Liver (tissue), 8 donors: ENCODE measurements at regions not wholly inside any gene's neighbourhood (a gene's known extent, or its start where the extent isn't known, plus 50 kb on each side); places are given as distances from the start of the nearest gene placed in this dataset.

Experiments
- DNase-seq: peaks from one replicate; pipeline ENCODE4 v3.0.0-alpha.2; 2017; ENCODE audit warnings: low spot score
- H3K27ac ChIP-seq, 2 donors: one replicate each; pipeline ENCODE4 v1.7.0; 2013; ENCODE audit warnings: inconsistent platforms in 2 of 2, low read length in 2 of 2, control low read depth in 1 of 2, low read depth in 1 of 2, mild to moderate bottlenecking in 1 of 2
- H3K27me3 ChIP-seq, 4 donors: one replicate each; pipeline versions ENCODE4 v1.6.1 to v1.7.0; 2013; ENCODE audit warnings: low read length in 3 of 4, inconsistent platforms in 1 of 4, mild to moderate bottlenecking in 1 of 4, moderate library complexity in 1 of 4; ENCODE audit not compliant: control insufficient read depth in 4 of 4, insufficient read depth in 4 of 4
- H3K36me3 ChIP-seq, 4 donors: one replicate each; pipeline versions ENCODE4 v1.6.1 to v1.7.0; 2013; ENCODE audit warnings: low read length in 3 of 4, mild to moderate bottlenecking in 3 of 4, low read depth in 1 of 4, moderate library complexity in 1 of 4; ENCODE audit not compliant: control insufficient read depth in 4 of 4, insufficient read depth in 3 of 4
- H3K4me1 ChIP-seq, 4 donors: one replicate each; pipeline versions ENCODE4 v1.6.1 to v1.7.0; 2013; ENCODE audit warnings: low read length in 3 of 4, mild to moderate bottlenecking in 3 of 4, moderate library complexity in 1 of 4; ENCODE audit not compliant: control insufficient read depth in 4 of 4, insufficient read depth in 4 of 4
- H3K4me3 ChIP-seq, 3 donors: one replicate each; pipeline versions ENCODE4 v1.6.1 to v1.7.0; 2013; ENCODE audit warnings: low read length in 3 of 3, control low read depth in 1 of 3, low read depth in 1 of 3, mild to moderate bottlenecking in 1 of 3
- H3K9ac ChIP-seq, 2 donors: one replicate each; pipeline ENCODE4 v1.7.0; 2013; ENCODE audit warnings: low read length in 2 of 2, mild to moderate bottlenecking in 2 of 2, moderate library complexity in 2 of 2, control low read depth in 1 of 2, low read depth in 1 of 2
- H3K9me3 ChIP-seq, 4 donors: one replicate each; pipeline versions ENCODE4 v1.6.1 to v1.7.0; 2013; ENCODE audit warnings: low read length in 3 of 4; ENCODE audit not compliant: control insufficient read depth in 4 of 4
- EGR1 ChIP-seq, 2 donors: IDR thresholded peaks; 2 replicates each; pipeline ENCODE4 v1.6.1; 2016 to 2018; ENCODE audit warnings: antibody characterized with exemption in 2 of 2, low read depth in 2 of 2
- FOXA1 ChIP-seq: IDR thresholded peaks from 2 replicates; pipeline ENCODE4 v1.6.1; 2016; ENCODE audit warnings: antibody characterized with exemption
- FOXA2 ChIP-seq: IDR thresholded peaks from 2 replicates; pipeline ENCODE4 v1.6.1; 2016; ENCODE audit warnings: antibody characterized with exemption
- GABPA ChIP-seq, 2 donors: IDR thresholded peaks in 1 of 2; conservative IDR thresholded peaks in 1 of 2; 2 replicates each; pipeline ENCODE4 v1.6.1; 2016; ENCODE audit warnings: antibody characterized with exemption in 2 of 2, mild to moderate bottlenecking in 1 of 2, moderate library complexity in 1 of 2
- HNF4A ChIP-seq, 2 donors: conservative IDR thresholded peaks; 2 replicates each; pipeline ENCODE4 v1.6.1; 2016; ENCODE audit warnings: antibody characterized with exemption in 2 of 2, mild to moderate bottlenecking in 2 of 2
- HNF4G ChIP-seq: IDR thresholded peaks from 2 replicates; pipeline ENCODE4 v1.6.1; 2016; ENCODE audit warnings: antibody characterized with exemption
- JUND ChIP-seq, 2 donors: IDR thresholded peaks; 2 replicates each; pipeline ENCODE4 v1.6.1; 2016; ENCODE audit warnings: antibody characterized with exemption in 2 of 2
- NR2F2 ChIP-seq: IDR thresholded peaks from 2 replicates; pipeline ENCODE4 v1.6.1; 2016; ENCODE audit warnings: antibody characterized with exemption
- RAD21 ChIP-seq, 2 donors: IDR thresholded peaks; 2 replicates each; pipeline ENCODE4 v1.6.1; 2016; ENCODE audit warnings: antibody characterized with exemption in 2 of 2, mild to moderate bottlenecking in 2 of 2
- RXRA ChIP-seq, 2 donors: IDR thresholded peaks; 2 replicates each; pipeline ENCODE4 v1.6.1; 2017 to 2018; ENCODE audit warnings: antibody characterized with exemption in 2 of 2, mild to moderate bottlenecking in 1 of 2
- SP1 ChIP-seq: IDR thresholded peaks from 2 replicates; pipeline ENCODE4 v1.6.1; 2018; ENCODE audit warnings: antibody characterized with exemption, mild to moderate bottlenecking
- TAF1 ChIP-seq: conservative IDR thresholded peaks from 2 replicates; pipeline ENCODE4 v1.6.1; 2016; ENCODE audit warnings: antibody characterized with exemption, mild to moderate bottlenecking
- YY1 ChIP-seq: IDR thresholded peaks from 2 replicates; pipeline ENCODE4 v1.6.1; 2016; ENCODE audit warnings: antibody characterized with exemption, mild to moderate bottlenecking
- WGBS: extraction: QIAGEN DNeasy Blood & Tissue Kit; methylation state at CpG from one replicate; pipeline ENCODE4 v1.1.7; 2013; 5-methylcytosine and 5-hydroxymethylcytosine counted together
- TF ChIP-seq, protein P1 (sequence below): IDR thresholded peaks from 2 replicates; pipeline ENCODE4 v1.6.1; 2016; ENCODE audit warnings: antibody characterized with exemption, mild to moderate bottlenecking
- TF ChIP-seq, protein P2 (sequence below): IDR thresholded peaks from 2 replicates; pipeline ENCODE4 v1.6.1; 2016; ENCODE audit warnings: antibody characterized with exemption
- TF ChIP-seq, protein P3 (sequence below): fragments of 150-350 bp; IDR thresholded peaks from 2 replicates; pipeline ENCODE4 v1.5.1; 2017; ENCODE audit warnings: improper control_type of control experiment, low read depth, low read length; ENCODE audit not compliant: missing input control
- TF ChIP-seq, protein P4 (sequence below): IDR thresholded peaks from 2 replicates; pipeline ENCODE4 v1.6.1; 2016; ENCODE audit warnings: antibody characterized with exemption
- TF ChIP-seq, protein P5 (sequence below): IDR thresholded peaks from 2 replicates; pipeline ENCODE4 v1.6.1; 2016; ENCODE audit warnings: antibody characterized with exemption
- donor health status: healthy.
- donor health status: healthy.
- donor health status: healthy.
- donor health status: healthy.
- donor health status: healthy.

DNA sequence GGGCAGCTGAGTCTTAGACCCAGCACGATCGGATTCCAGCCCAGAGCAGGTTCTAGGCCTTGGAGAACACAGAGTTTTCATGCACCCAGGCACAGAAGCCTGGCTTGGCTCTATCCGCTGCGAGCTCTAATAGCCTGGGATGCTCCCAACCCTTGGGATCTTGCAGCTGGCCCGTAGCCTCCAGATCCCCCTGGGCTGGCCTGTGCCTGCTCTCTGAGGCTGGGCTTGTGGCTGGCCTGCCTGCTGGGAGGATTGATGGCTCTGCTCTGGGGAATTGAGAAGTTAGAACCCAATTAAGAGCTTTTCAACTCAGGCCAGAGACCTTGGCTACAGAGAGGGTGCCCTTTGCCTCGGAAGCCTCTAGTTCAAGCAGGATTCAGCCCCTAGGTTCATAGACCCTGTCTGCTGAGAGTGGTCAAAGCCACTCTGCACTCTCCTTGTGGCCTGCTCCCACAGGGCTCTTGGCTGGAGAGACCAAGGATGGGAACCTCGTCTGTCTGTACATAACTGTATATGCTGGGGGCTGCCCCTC lies 64.4 kb downstream of the MAGEF1 start:
- Histone ChIP-seq H3K27me3 (no peaks in the 10 kb centered on the region), H3K36me3 (no peaks in the 10 kb centered on the region), H3K9ac (no peak overlapping the region), H3K9me3 (no peaks in the 10 kb centered on the region), H3K27ac (no peak overlapping the region), H3K4me1 (peaks cover 0 to 4% (median under 1%) of the 10 kb centered on the region in 4 donors), H3K4me3 (no peak overlapping the region)
- TF ChIP-seq NR2F2, result peak; percentile 90
- TF ChIP-seq HNF4A (conservative IDR thresholded peaks at IDR 0.05), result no peak
- TF ChIP-seq RXRA (IDR thresholded peaks at IDR 0.05), result peak; percentile 67 to 78
- TF ChIP-seq SP1, result no peak
- TF ChIP-seq, protein P1, sequence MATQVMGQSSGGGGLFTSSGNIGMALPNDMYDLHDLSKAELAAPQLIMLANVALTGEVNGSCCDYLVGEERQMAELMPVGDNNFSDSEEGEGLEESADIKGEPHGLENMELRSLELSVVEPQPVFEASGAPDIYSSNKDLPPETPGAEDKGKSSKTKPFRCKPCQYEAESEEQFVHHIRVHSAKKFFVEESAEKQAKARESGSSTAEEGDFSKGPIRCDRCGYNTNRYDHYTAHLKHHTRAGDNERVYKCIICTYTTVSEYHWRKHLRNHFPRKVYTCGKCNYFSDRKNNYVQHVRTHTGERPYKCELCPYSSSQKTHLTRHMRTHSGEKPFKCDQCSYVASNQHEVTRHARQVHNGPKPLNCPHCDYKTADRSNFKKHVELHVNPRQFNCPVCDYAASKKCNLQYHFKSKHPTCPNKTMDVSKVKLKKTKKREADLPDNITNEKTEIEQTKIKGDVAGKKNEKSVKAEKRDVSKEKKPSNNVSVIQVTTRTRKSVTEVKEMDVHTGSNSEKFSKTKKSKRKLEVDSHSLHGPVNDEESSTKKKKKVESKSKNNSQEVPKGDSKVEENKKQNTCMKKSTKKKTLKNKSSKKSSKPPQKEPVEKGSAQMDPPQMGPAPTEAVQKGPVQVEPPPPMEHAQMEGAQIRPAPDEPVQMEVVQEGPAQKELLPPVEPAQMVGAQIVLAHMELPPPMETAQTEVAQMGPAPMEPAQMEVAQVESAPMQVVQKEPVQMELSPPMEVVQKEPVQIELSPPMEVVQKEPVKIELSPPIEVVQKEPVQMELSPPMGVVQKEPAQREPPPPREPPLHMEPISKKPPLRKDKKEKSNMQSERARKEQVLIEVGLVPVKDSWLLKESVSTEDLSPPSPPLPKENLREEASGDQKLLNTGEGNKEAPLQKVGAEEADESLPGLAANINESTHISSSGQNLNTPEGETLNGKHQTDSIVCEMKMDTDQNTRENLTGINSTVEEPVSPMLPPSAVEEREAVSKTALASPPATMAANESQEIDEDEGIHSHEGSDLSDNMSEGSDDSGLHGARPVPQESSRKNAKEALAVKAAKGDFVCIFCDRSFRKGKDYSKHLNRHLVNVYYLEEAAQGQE, result no peak
- WGBS, result 85% methylated on average over 7 of the region's 7 CpGs
- DNase-seq, result no peak

DNA sequence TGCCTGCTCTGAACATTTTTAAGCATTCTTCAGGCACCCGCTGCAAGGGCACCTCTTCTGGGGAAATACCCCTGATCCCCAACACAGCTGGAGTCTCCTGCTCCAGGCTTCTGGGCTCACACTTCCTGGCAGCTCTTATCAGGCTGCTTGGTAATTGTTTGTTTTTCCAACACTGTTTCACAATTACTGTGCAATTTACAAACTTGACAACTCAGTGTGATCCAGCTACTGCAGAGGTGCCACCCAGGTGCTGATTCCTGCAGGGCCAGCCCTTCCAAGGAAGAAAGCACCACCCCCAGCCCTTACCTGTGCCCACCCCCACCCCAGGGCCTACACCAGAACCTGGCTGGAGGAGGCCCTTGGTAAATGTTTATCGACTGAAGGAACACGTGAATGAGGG lies 66.5 kb downstream of the MAGEF1 start:
- Histone ChIP-seq H3K4me1 (peaks cover 0 to 4% (median under 1%) of the 10 kb centered on the region in 4 donors), H3K4me3 (no peak overlapping the region), H3K9ac (no peak overlapping the region), H3K9me3 (no peaks in the 10 kb centered on the region), H3K36me3 (no peaks in the 10 kb centered on the region), H3K27me3 (no peaks in the 10 kb centered on the region), H3K27ac (no peak overlapping the region)
- 39% methylated on average over 3 of the region's 3 CpGs for WGBS
- TF ChIP-seq TAF1, result no peak
- TF ChIP-seq HNF4A (conservative IDR thresholded peaks at IDR 0.05), result peak; percentile 55
- TF ChIP-seq RXRA (IDR thresholded peaks at IDR 0.05), result peak; percentile 39 to 54
- TF ChIP-seq GABPA (IDR thresholded peaks at IDR 0.05 in 1 of 2, conservative IDR thresholded peaks at IDR 0.05 in 1 of 2), result peak in 1 of 2 donors; percentile 51
- peak; percentile 39 for TF ChIP-seq FOXA2
- TF ChIP-seq, protein P2, sequence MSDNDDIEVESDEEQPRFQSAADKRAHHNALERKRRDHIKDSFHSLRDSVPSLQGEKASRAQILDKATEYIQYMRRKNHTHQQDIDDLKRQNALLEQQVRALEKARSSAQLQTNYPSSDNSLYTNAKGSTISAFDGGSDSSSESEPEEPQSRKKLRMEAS, result no peak
- TF ChIP-seq, protein P1, result no peak
- TF ChIP-seq FOXA1, result no peak
- TF ChIP-seq RAD21 (IDR thresholded peaks at IDR 0.05), result peak; percentile 15 to 44
- TF ChIP-seq, protein P3, sequence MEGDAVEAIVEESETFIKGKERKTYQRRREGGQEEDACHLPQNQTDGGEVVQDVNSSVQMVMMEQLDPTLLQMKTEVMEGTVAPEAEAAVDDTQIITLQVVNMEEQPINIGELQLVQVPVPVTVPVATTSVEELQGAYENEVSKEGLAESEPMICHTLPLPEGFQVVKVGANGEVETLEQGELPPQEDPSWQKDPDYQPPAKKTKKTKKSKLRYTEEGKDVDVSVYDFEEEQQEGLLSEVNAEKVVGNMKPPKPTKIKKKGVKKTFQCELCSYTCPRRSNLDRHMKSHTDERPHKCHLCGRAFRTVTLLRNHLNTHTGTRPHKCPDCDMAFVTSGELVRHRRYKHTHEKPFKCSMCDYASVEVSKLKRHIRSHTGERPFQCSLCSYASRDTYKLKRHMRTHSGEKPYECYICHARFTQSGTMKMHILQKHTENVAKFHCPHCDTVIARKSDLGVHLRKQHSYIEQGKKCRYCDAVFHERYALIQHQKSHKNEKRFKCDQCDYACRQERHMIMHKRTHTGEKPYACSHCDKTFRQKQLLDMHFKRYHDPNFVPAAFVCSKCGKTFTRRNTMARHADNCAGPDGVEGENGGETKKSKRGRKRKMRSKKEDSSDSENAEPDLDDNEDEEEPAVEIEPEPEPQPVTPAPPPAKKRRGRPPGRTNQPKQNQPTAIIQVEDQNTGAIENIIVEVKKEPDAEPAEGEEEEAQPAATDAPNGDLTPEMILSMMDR, result no peak
- peak; percentile 57 to 79 for TF ChIP-seq EGR1 (IDR thresholded peaks at IDR 0.05; ENCODE audit: low read depth in 2 of 2)
- TF ChIP-seq, protein P4, sequence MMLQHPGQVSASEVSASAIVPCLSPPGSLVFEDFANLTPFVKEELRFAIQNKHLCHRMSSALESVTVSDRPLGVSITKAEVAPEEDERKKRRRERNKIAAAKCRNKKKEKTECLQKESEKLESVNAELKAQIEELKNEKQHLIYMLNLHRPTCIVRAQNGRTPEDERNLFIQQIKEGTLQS, result no peak
- no peak for TF ChIP-seq HNF4G
- TF ChIP-seq NR2F2, result no peak
- TF ChIP-seq, protein P5, sequence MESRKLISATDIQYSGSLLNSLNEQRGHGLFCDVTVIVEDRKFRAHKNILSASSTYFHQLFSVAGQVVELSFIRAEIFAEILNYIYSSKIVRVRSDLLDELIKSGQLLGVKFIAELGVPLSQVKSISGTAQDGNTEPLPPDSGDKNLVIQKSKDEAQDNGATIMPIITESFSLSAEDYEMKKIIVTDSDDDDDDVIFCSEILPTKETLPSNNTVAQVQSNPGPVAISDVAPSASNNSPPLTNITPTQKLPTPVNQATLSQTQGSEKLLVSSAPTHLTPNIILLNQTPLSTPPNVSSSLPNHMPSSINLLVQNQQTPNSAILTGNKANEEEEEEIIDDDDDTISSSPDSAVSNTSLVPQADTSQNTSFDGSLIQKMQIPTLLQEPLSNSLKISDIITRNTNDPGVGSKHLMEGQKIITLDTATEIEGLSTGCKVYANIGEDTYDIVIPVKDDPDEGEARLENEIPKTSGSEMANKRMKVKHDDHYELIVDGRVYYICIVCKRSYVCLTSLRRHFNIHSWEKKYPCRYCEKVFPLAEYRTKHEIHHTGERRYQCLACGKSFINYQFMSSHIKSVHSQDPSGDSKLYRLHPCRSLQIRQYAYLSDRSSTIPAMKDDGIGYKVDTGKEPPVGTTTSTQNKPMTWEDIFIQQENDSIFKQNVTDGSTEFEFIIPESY, result no peak
- peak; percentile 41 for TF ChIP-seq SP1
- no peak for TF ChIP-seq JUND (IDR thresholded peaks at IDR 0.05)
- TF ChIP-seq YY1, result no peak
- no peak for DNase-seq
